ENCODE measurements at regions not wholly inside any gene's neighbourhood (a gene's known extent, or its start where the extent isn't known, plus 50 kb on each side); places are given as distances from the start of the nearest gene placed in this dataset.

DNA sequence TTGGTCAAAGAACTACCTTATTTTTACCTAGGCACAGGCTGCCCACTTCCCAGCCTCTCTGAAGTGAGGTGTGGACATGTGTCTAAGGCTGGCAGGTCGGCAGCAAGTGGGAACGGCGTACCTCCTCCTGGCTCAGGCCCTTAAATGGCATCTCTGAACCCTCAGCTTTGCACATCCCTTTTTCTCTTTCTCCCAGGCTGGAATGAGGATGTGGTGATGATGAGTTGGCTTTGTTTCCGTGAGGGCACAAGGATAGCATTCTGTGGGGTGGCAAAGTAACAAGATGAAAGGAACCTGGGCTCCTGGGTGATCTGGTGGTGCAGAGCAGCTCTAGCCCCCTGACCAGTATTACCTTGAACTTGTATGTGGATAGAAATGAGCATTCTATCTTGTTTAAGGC lies 196.8 kb downstream of the REEP3 start:
- H3K36me3 ChIP-seq (ENCODE audit: control insufficient read depth, insufficient read depth, low read length) = no peaks in the 10 kb centered on the region
- no peaks in the 10 kb centered on the region for H3K27me3 ChIP-seq (ENCODE audit: control insufficient read depth, insufficient read depth, low read length)
- FAIRE-seq (no peak), DNase-seq (ENCODE audit: low read depth) (peak; percentile 35)
- no peak overlapping the region for H3K4me3 ChIP-seq (ENCODE audit: low read depth, low read length)
- TF ChIP-seq, protein P1, sequence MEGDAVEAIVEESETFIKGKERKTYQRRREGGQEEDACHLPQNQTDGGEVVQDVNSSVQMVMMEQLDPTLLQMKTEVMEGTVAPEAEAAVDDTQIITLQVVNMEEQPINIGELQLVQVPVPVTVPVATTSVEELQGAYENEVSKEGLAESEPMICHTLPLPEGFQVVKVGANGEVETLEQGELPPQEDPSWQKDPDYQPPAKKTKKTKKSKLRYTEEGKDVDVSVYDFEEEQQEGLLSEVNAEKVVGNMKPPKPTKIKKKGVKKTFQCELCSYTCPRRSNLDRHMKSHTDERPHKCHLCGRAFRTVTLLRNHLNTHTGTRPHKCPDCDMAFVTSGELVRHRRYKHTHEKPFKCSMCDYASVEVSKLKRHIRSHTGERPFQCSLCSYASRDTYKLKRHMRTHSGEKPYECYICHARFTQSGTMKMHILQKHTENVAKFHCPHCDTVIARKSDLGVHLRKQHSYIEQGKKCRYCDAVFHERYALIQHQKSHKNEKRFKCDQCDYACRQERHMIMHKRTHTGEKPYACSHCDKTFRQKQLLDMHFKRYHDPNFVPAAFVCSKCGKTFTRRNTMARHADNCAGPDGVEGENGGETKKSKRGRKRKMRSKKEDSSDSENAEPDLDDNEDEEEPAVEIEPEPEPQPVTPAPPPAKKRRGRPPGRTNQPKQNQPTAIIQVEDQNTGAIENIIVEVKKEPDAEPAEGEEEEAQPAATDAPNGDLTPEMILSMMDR (IDR thresholded peaks at IDR 0.05; ENCODE audit: insufficient read depth, low read length, severe bottlenecking) = no peak

DNA sequence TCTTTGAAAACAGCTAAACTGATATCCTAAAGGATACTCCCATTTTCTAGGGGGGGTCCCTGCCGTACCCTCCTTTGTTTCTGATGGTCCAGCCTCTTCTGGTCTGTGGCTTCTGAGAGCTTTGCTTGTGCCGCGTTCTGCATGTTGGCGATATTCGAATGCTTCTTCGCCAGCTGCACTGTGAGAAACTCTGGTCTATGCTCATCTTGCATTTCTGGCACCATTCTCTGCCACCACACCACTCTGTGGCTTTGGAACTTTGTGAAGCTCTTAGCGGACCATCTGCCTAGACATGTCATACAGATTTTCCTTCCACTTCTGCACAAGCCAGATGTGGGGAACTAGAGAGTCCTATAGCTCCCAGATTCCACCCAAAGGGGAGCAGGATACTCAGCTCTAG lies 197.2 kb downstream of the REEP3 start:
- FAIRE-seq (no peak), DNase-seq (ENCODE audit: low read depth) (no peak)
- TF ChIP-seq, protein P1 (IDR thresholded peaks at IDR 0.05; ENCODE audit: insufficient read depth, low read length, severe bottlenecking) = no peak
- no peak overlapping the region for H3K4me3 ChIP-seq (ENCODE audit: low read depth, low read length)
- H3K36me3 ChIP-seq (ENCODE audit: control insufficient read depth, insufficient read depth, low read length) = no peaks in the 10 kb centered on the region
- H3K27me3 ChIP-seq (ENCODE audit: control insufficient read depth, insufficient read depth, low read length) = no peaks in the 10 kb centered on the region

DNA sequence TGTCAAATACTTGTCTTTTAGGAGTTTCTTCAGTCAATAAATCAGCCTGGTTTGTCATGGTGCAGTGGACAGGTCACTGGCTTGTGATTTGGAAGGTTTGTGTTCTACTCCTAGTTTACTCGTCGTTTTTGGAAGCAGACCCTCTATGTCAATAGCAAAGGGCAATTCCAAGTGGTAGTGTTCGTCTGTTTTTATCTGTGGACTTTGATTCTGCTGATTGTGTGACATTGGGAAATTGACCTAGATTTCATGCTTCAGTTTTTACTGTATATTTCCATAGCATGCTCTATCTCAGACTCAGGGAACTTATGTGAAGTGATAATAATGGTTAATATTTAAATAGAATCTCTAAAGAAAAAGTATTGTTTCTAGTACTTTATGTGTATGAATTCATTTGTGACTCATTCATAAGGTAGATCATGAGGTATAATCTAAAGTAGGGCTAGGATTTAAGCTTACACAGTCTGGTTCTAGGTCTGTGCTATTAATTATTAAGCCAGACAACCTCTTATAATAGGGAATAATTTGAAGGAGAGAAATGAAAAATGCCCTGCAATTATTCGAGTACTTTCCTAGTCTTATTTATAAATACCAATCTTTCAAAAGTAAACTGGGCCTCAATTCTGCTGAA lies 198.1 kb downstream of the REEP3 start:
- no peak for DNase-seq (ENCODE audit: low read depth)

DNA sequence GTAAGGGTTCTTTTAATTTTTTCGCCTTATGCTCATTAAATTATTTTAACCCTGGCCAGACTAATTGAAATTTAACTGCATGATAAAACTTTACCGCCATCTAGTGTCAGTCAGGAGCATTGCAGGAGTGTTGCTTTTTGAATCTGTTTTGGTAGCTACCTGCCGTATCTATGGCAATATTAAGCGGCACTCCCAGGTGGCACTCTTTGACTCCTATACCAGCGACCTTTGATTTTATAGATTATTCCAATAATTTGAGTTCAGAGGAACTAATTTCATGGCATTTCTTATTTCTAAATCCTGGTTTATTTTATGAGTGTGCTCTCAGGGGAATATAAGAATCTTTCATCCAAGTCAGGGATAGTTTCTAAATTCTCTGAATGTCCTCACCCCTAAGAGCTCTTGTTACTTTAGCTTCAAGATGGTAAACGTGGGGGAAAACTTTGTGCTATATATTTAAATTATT lies 198.9 kb downstream of the REEP3 start:
- Histone ChIP-seq H3K4me3 (ENCODE audit: low read depth, low read length) (no peak overlapping the region), H3K36me3 (ENCODE audit: control insufficient read depth, insufficient read depth, low read length) (no peaks in the 10 kb centered on the region), H3K27me3 (ENCODE audit: control insufficient read depth, insufficient read depth, low read length) (no peaks in the 10 kb centered on the region)
- no peak for FAIRE-seq
- DNase-seq (ENCODE audit: low read depth) = peak; percentile 68
- TF ChIP-seq, protein P1 (IDR thresholded peaks at IDR 0.05; ENCODE audit: insufficient read depth, low read length, severe bottlenecking) = peak; percentile 70

More for the DNA sequence above, 198.1 kb downstream of the REEP3 start:
- no peaks in the 10 kb centered on the region for H3K27me3 ChIP-seq (ENCODE audit: control insufficient read depth, insufficient read depth, low read length)
- no peaks in the 10 kb centered on the region for H3K36me3 ChIP-seq (ENCODE audit: control insufficient read depth, insufficient read depth, low read length)
- FAIRE-seq = no peak
- TF ChIP-seq, protein P1 (IDR thresholded peaks at IDR 0.05; ENCODE audit: insufficient read depth, low read length, severe bottlenecking) = no peak
- H3K4me3 ChIP-seq (ENCODE audit: low read depth, low read length) = no peak overlapping the region

DNA sequence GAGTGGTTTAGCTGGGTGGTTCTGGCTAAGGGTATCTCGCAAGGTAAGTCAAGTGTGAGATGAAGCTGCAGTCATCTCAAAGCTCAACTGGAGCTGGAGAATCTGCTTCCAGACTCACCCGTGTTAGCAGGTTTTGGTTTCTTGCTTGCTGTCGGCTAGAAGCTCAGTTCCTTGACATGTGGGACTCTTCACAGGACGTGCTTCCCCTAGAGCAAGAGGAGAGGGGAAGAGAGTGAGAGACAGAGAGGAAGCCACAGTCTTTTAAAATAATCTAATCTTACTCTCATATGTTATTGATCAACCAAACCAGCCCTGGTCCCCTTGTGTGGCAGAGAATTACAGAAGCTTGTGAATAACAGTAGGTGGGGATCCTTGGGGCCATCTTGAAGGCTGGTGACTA lies 199.5 kb downstream of the REEP3 start:
- TF ChIP-seq, protein P1 (IDR thresholded peaks at IDR 0.05; ENCODE audit: insufficient read depth, low read length, severe bottlenecking) = no peak
- DNase-seq (ENCODE audit: low read depth) = no peak
- no peak for FAIRE-seq
- no peaks in the 10 kb centered on the region for H3K36me3 ChIP-seq (ENCODE audit: control insufficient read depth, insufficient read depth, low read length)
- H3K4me3 ChIP-seq (ENCODE audit: low read depth, low read length) = no peak overlapping the region
- H3K27me3 ChIP-seq (ENCODE audit: control insufficient read depth, insufficient read depth, low read length) = no peaks in the 10 kb centered on the region

DNA sequence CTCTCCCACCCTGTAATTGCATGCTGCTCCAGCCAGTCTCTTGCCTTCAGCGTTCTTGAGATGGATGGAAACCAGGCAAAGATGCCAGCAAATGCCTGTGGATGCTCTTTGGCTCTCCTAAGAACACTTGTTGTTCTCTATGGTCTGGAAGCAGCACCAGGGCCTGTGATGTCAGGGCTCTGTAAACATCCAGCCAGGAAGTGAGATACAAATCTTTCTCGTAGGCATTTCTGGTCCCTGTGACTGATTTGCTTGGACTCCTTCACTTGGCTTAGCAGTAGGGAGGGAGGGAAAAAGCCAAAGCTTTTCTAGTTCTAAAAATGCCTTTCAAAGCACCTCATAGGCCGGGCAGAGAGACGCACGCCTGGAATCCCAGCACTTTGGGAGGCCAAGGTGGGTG lies 201.3 kb downstream of the REEP3 start:
- TF ChIP-seq, protein P1 (IDR thresholded peaks at IDR 0.05; ENCODE audit: insufficient read depth, low read length, severe bottlenecking) = no peak
- no peaks in the 10 kb centered on the region for H3K27me3 ChIP-seq (ENCODE audit: control insufficient read depth, insufficient read depth, low read length)
- H3K36me3 ChIP-seq (ENCODE audit: control insufficient read depth, insufficient read depth, low read length) = no peaks in the 10 kb centered on the region
- H3K4me3 ChIP-seq (ENCODE audit: low read depth, low read length) = no peak overlapping the region
- no peak for DNase-seq (ENCODE audit: low read depth)
- FAIRE-seq = no peak

Data from bronchial epithelial cell (primary cell).